OCI-LY7 (cell line): ENCODE measurements at regions not wholly inside any gene's neighbourhood (a gene's known extent, or its start where the extent isn't known, plus 50 kb on each side); places are given as distances from the start of the nearest gene placed in this dataset.

Experiments used
- CTCF ChIP-seq: fragments of 200-600 bp; sonication (generic); conservative IDR thresholded peaks from 2 replicates; pipeline ENCODE4 v1.5.1; 2014; ENCODE audit warnings: mild to moderate bottlenecking, antibody characterized with exemption, low read length, moderate library complexity, mixed read lengths
- EZH2phosphoT487 ChIP-seq: fragments of 200-600 bp; sonication (generic); IDR thresholded peaks from 2 replicates; pipeline ENCODE4 v1.6.1; 2018; ENCODE audit warnings: low read depth, borderline replicate concordance, mild to moderate bottlenecking, mixed run types, antibody characterized with exemption, low read length, moderate library complexity, mixed read lengths

GRCh38 chr1:29767769-29768425 is 531.6 kb downstream of the PTPRU start:
- TF ChIP-seq CTCF, result no peak
- no peak for TF ChIP-seq EZH2phosphoT487
